SU-DHL-6 (cell line): ENCODE measurements at regions not wholly inside any gene's neighbourhood (a gene's known extent, or its start where the extent isn't known, plus 50 kb on each side); places are given as distances from the start of the nearest gene placed in this dataset.

ENCODE experiments used
- H2AFZ ChIP-seq: fragments of 200-600 bp; sonication (generic); 2 replicates; pipeline ENCODE4 v1.6.1; 2014; ENCODE audit warnings: low read depth, mild to moderate bottlenecking, moderate library complexity, mixed read lengths, antibody characterized with exemption, low read length; ENCODE audit not compliant: severe bottlenecking
- H3F3A ChIP-seq: fragments of 200-600 bp; shearing (Covaris generic); 2 replicates; pipeline ENCODE4 v1.6.0; 2016; ENCODE audit warnings: antibody characterized with exemption, mild to moderate bottlenecking; ENCODE audit not compliant: insufficient read depth
- H3K27ac ChIP-seq: fragments of 200-600 bp; sonication (generic); 2 replicates; pipeline ENCODE4 v1.5.1; 2016; ENCODE audit warnings: low read depth, mild to moderate bottlenecking, low read length, moderate library complexity, mixed read lengths
- H3K27me3 ChIP-seq: fragments of 200-600 bp; sonication (generic), shearing (Covaris generic); 2 replicates; pipeline ENCODE4 v1.6.0; 2014; ENCODE audit warnings: mild to moderate bottlenecking, low read length
- H3K36me3 ChIP-seq: fragments of 200-600 bp; sonication (generic); 2 replicates; pipeline ENCODE4 v1.6.1; 2014; ENCODE audit warnings: mild to moderate bottlenecking, low read length, mixed read lengths
- H3K4me2 ChIP-seq: fragments of 300-600, 200-600 bp; shearing (Covaris generic), sonication (generic); 2 replicates; pipeline ENCODE4 v1.6.0; 2014; ENCODE audit warnings: low read length, low read depth, mild to moderate bottlenecking; ENCODE audit not compliant: poor library complexity, severe bottlenecking
- H3K4me3 ChIP-seq: fragments of 200-600 bp; sonication (generic); 2 replicates; pipeline ENCODE4 v1.5.1; 2014; ENCODE audit warnings: antibody characterized with exemption, low read length, mild to moderate bottlenecking, mixed read lengths; ENCODE audit not compliant: insufficient read depth, poor library complexity, severe bottlenecking
- H3K79me2 ChIP-seq: fragments of 200-600 bp; sonication (generic); 2 replicates; pipeline ENCODE4 v1.6.1; 2014; ENCODE audit warnings: mild to moderate bottlenecking, low read length, moderate library complexity; ENCODE audit not compliant: insufficient read depth
- H3K9ac ChIP-seq: fragments of 200-600 bp; sonication (generic); 2 replicates; pipeline ENCODE4 v1.7.0; 2014; ENCODE audit warnings: mild to moderate bottlenecking, low read length
- H3K9me2 ChIP-seq: fragments of 200-600 bp; sonication (generic); replicated peaks from 2 replicates; pipeline ENCODE4 v1.6.1; 2014; ENCODE audit warnings: low read length; ENCODE audit not compliant: insufficient read depth
- H3K9me3 ChIP-seq: fragments of 200-600 bp; sonication (generic); 2 replicates; pipeline ENCODE4 v1.6.1; 2014; ENCODE audit warnings: low read length, mixed read lengths; ENCODE audit not compliant: insufficient read depth
- H4K20me1 ChIP-seq: fragments of 200-600 bp; sonication (generic); 2 replicates; pipeline ENCODE4 v1.6.1; 2014; ENCODE audit warnings: low read depth, mild to moderate bottlenecking, antibody characterized with exemption, low read length, moderate library complexity, mixed read lengths
- CTCF ChIP-seq: fragments of 200-600 bp; sonication (generic); IDR thresholded peaks from one replicate; pipeline ENCODE4 v1.5.1; 2017; ENCODE audit warnings: antibody characterized with exemption, mild to moderate bottlenecking, low read length, moderate library complexity; ENCODE audit not compliant: insufficient read depth, poor library complexity, severe bottlenecking
- EZH2phosphoT487 ChIP-seq: fragments of 200-600 bp; sonication (generic), shearing (Covaris generic); conservative IDR thresholded peaks from 2 replicates; pipeline ENCODE4 v1.6.1; 2018; ENCODE audit warnings: mild to moderate bottlenecking, antibody characterized with exemption, low read length, moderate library complexity, mixed read lengths

- H3K9me3 ChIP-seq = no peaks in the 10 kb centered on the region
These were observed 80.7 kb upstream of the EEF1E1 start for GRCh38 chr6:8182902-8183665.

DNA sequence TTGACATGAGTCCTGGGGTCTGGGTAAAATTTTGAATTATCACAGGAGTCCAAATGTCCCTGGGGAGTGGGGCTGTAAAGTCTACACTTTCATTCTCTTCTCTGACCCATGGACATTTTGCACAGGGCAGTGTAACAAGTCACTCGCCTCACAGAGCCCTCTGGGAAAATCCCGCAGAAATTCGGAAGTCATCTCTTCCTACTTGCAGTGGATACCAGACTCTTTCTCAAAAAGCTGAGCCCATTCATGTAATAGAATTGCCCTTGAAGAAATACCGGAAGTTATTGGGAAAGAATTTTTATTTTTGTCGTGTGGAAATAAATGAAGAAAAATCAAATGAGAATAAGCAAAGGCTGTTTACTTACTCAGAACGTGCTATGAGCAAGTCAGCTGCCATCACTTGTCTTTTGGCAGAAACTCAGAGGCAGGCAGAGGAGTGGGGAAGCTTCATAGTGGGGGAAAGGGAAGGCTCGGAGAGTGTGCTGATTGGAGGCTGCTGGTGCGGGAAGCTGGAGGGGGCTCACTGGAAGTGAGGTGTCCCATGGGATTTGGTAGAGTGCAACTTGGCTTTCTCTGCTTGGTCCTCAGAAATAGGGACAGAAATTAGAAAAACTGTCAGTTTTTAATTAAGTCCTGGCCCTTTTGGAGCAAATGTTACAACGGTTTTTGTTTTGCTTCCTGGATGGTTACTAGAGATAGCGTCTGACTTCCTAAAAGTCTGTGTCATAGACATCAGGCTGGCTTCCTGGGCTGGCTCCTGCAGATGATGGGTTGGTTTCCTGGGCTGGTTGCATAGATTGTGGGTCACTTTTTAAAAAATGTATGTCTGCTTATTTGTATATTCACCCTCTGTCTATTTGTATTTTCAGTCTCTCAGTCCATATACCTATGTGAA, 79.8 kb upstream of the EEF1E1 start:
- TF ChIP-seq CTCF (no peak), EZH2phosphoT487 (no peak)
- H4K20me1 ChIP-seq = no peaks in the 10 kb centered on the region
- H3K27ac ChIP-seq = no peak overlapping the region
- H3F3A ChIP-seq = no peaks in the 10 kb centered on the region
- no peak overlapping the region for H3K4me3 ChIP-seq
- no peaks in the 10 kb centered on the region for H3K79me2 ChIP-seq
- no peak overlapping the region for H3K9ac ChIP-seq
- no peaks in the 10 kb centered on the region for H3K9me3 ChIP-seq
- H3K9me2 ChIP-seq = no peaks in the 10 kb centered on the region
- H3K27me3 ChIP-seq = no peaks in the 10 kb centered on the region
- H3K36me3 ChIP-seq = no peaks in the 10 kb centered on the region
- H2AFZ ChIP-seq = no peak overlapping the region
- H3K4me2 ChIP-seq = no peak overlapping the region

More at GRCh38 chr6:8182902-8183665, 80.7 kb upstream of the EEF1E1 start:
- Histone ChIP-seq H2AFZ (no peak overlapping the region), H3K9ac (no peak overlapping the region), H3K36me3 (no peaks in the 10 kb centered on the region), H3K27ac (no peak overlapping the region), H4K20me1 (no peaks in the 10 kb centered on the region), H3K79me2 (no peaks in the 10 kb centered on the region), H3K9me2 (no peaks in the 10 kb centered on the region), H3F3A (no peaks in the 10 kb centered on the region), H3K4me3 (no peak overlapping the region), H3K27me3 (no peaks in the 10 kb centered on the region), H3K4me2 (no peak overlapping the region)
- no peak for TF ChIP-seq CTCF

- Histone ChIP-seq H3K27me3 (no peaks in the 10 kb centered on the region), H3K9me2 (no peaks in the 10 kb centered on the region), H4K20me1 (no peaks in the 10 kb centered on the region), H3K4me2 (no peak overlapping the region), H3K36me3 (no peaks in the 10 kb centered on the region), H3K9ac (no peak overlapping the region), H3K4me3 (no peak overlapping the region), H2AFZ (no peak overlapping the region), H3K79me2 (no peaks in the 10 kb centered on the region), H3F3A (no peaks in the 10 kb centered on the region), H3K9me3 (no peaks in the 10 kb centered on the region), H3K27ac (no peak overlapping the region)
- TF ChIP-seq EZH2phosphoT487 = no peak
- TF ChIP-seq CTCF = no peak
These were observed 79.0 kb upstream of the EEF1E1 start for GRCh38 chr6:8181160-8181881.
